Neural cell (in vitro differentiated cells): ENCODE measurements at regions not wholly inside any gene's neighbourhood (a gene's known extent, or its start where the extent isn't known, plus 50 kb on each side); places are given as distances from the start of the nearest gene placed in this dataset.

Experiments
- H2AFZ ChIP-seq: fragments of 200-600, 300-800 bp; sonication (generic), shearing (Covaris generic); 2 replicates; pipeline ENCODE4 v1.6.0; 2014; ENCODE audit warnings: low read depth, mild to moderate bottlenecking, antibody characterized with exemption, low read length, moderate library complexity
- H3F3A ChIP-seq: fragments of 200-600 bp; shearing (Covaris generic); 2 replicates; pipeline ENCODE4 v1.6.1; 2016; ENCODE audit warnings: mild to moderate bottlenecking, moderate library complexity, mixed read lengths, antibody characterized with exemption, low read length; ENCODE audit not compliant: insufficient read depth, poor library complexity, severe bottlenecking
- H3K27ac ChIP-seq: fragments of 200-600, 300-800 bp; sonication (generic), shearing (Covaris generic); 2 replicates; pipeline ENCODE4 v1.5.1; 2014; ENCODE audit warnings: mild to moderate bottlenecking, low read length, moderate library complexity
- H3K27me3 ChIP-seq: fragments of 300-800, 200-600 bp; sonication (generic), shearing (Covaris generic); 2 replicates; pipeline ENCODE4 v1.6.0; 2014; ENCODE audit warnings: mild to moderate bottlenecking, low read depth, low read length, moderate library complexity; ENCODE audit not compliant: insufficient read depth
- H3K36me3 ChIP-seq: fragments of 300-800, 200-600 bp; sonication (generic), shearing (Covaris generic); 2 replicates; pipeline ENCODE4 v1.5.1; 2014; ENCODE audit warnings: mild to moderate bottlenecking, antibody characterized with exemption, low read length, moderate library complexity; ENCODE audit not compliant: insufficient read depth
- H3K4me2 ChIP-seq: fragments of 300-800, 200-600 bp; sonication (generic), shearing (Covaris generic); 2 replicates; pipeline ENCODE4 v1.6.0; 2014; ENCODE audit warnings: mild to moderate bottlenecking, low read length
- H3K4me3 ChIP-seq: fragments of 300-800, 200-600 bp; sonication (generic), shearing (Covaris generic); 2 replicates; pipeline ENCODE4 v1.5.1; 2014; ENCODE audit warnings: mild to moderate bottlenecking, low read length, moderate library complexity
- H3K79me2 ChIP-seq: fragments of 200-600 bp; shearing (Covaris generic); replicated peaks from 2 replicates; pipeline ENCODE4 v1.6.0; 2014; ENCODE audit warnings: mild to moderate bottlenecking, low read length, moderate library complexity; ENCODE audit not compliant: insufficient read depth
- H3K9ac ChIP-seq: fragments of 300-800, 200-600 bp; sonication (generic), shearing (Covaris generic); 2 replicates; pipeline ENCODE4 v1.6.1; 2016; ENCODE audit warnings: mild to moderate bottlenecking, low read length, mixed read lengths
- H3K9me2 ChIP-seq: fragments of 200-600 bp; shearing (Covaris generic); 2 replicates; pipeline ENCODE4 v1.6.1; 2016; ENCODE audit warnings: mild to moderate bottlenecking, low read length, mixed read lengths; ENCODE audit not compliant: insufficient read depth
- H3K9me3 ChIP-seq: fragments of 200-600, 300-800 bp; sonication (generic), shearing (Covaris generic); 2 replicates; pipeline ENCODE4 v1.6.1; 2016; ENCODE audit warnings: mild to moderate bottlenecking, mixed run types, low read length, moderate library complexity, mixed read lengths
- H4K20me1 ChIP-seq: fragments of 200-600 bp; shearing (Covaris generic); 2 replicates; pipeline ENCODE4 v1.6.1; 2016; ENCODE audit warnings: mild to moderate bottlenecking, mixed run types; ENCODE audit not compliant: insufficient read depth
- EP300 ChIP-seq: fragments of 450-650 bp; conservative IDR thresholded peaks from 2 replicates; pipeline ENCODE4 v1.6.1; 2014; ENCODE audit warnings: antibody characterized with exemption, mild to moderate bottlenecking, moderate library complexity; ENCODE audit not compliant: poor library complexity, severe bottlenecking
- EZH2 ChIP-seq: fragments of 200-600, 300-800 bp; shearing (Covaris generic), sonication (generic); IDR thresholded peaks from 2 replicates; pipeline ENCODE4 v1.6.1; 2014; ENCODE audit warnings: antibody characterized with exemption, low read length, borderline replicate concordance, mild to moderate bottlenecking; ENCODE audit not compliant: insufficient read depth, poor library complexity, severe bottlenecking
- MXI1 ChIP-seq: fragments of 450-650 bp; conservative IDR thresholded peaks from 2 replicates; pipeline ENCODE4 v1.6.1; 2014; ENCODE audit warnings: antibody characterized with exemption, mild to moderate bottlenecking; ENCODE audit not compliant: poor library complexity, severe bottlenecking
- POLR2AphosphoS5 ChIP-seq: IDR thresholded peaks from 2 replicates; pipeline ENCODE4 v1.6.1; 2012
- RAD21 ChIP-seq: fragments of 450-650 bp; conservative IDR thresholded peaks from 2 replicates; pipeline ENCODE4 v1.6.1; 2014; ENCODE audit warnings: antibody characterized with exemption, mild to moderate bottlenecking, moderate library complexity
- REST ChIP-seq: IDR thresholded peaks from 2 replicates; pipeline ENCODE4 v1.6.1; 2012; ENCODE audit warnings: borderline replicate concordance
- SMC3 ChIP-seq: fragments of 450-650 bp; conservative IDR thresholded peaks from 2 replicates; pipeline ENCODE4 v1.6.1; 2014; ENCODE audit warnings: antibody characterized with exemption, mild to moderate bottlenecking, moderate library complexity; ENCODE audit not compliant: poor library complexity
- TAF1 ChIP-seq: IDR thresholded peaks from 2 replicates; pipeline ENCODE4 v1.6.1; 2012; ENCODE audit warnings: low read depth
- TF ChIP-seq, protein P1 (sequence below): fragments of 450-650 bp; IDR thresholded peaks from 2 replicates; pipeline ENCODE4 v1.5.1; 2014; ENCODE audit warnings: antibody characterized with exemption, mild to moderate bottlenecking, moderate library complexity; ENCODE audit not compliant: poor library complexity, severe bottlenecking

DNA sequence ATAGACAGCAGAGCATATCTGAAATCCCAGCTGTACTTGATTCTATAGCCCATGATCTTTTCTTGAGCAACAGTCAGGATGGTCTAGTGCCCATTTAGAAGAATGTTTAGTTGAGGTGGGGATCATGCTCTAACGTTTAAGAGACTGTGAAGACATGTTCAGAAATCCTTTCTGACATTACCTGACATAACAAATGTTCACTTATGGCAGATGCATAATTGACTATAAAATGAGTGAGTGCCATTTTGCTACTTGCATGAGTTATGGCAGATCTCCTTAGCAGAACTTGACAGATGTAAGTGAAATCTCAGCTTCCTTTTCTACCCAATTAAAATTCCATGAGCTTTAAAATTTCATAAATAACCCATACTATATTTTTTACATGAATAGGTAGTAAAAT is 209.5 kb upstream of the MMADHC start:
- no peaks in the 10 kb centered on the region for H3K79me2 ChIP-seq

DNA sequence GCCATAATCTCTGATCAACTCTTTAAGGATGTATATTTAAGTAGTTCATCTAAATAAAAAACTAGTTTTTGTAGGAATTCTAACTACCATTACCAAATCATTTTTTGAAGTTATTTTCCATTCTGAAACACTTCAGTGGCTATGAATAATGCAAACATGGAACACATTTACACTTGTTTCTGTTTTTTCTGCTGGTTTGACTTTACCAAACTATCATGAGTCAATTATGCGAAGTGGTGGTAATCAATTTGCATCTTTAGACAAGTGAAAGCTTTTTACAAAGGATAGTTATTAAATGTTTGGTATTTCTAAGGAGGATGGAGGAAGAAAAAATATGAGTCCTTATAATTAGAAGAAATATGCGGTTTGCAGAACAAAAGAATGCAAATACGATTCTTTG is 202.0 kb upstream of the MMADHC start:
- Histone ChIP-seq H3K79me2 (no peaks in the 10 kb centered on the region), H3K9ac (no peak overlapping the region), H3K4me2 (no peak overlapping the region), H4K20me1 (no peaks in the 10 kb centered on the region), H3K9me2 (no peaks in the 10 kb centered on the region), H3F3A (no peaks in the 10 kb centered on the region), H3K9me3 (no peaks in the 10 kb centered on the region), H2AFZ (no peak overlapping the region), H3K27ac (no peak overlapping the region), H3K36me3 (no peaks in the 10 kb centered on the region), H3K27me3 (no peaks in the 10 kb centered on the region), H3K4me3 (no peak overlapping the region)
- no peak for TF ChIP-seq REST

More for the DNA sequence above, 209.5 kb upstream of the MMADHC start:
- Histone ChIP-seq H3K4me3 (no peak overlapping the region), H3K4me2 (no peak overlapping the region), H3F3A (no peaks in the 10 kb centered on the region), H3K27ac (no peak overlapping the region), H3K27me3 (no peaks in the 10 kb centered on the region), H4K20me1 (no peaks in the 10 kb centered on the region), H3K9ac (no peak overlapping the region), H3K36me3 (no peaks in the 10 kb centered on the region), H3K9me2 (no peaks in the 10 kb centered on the region), H3K9me3 (no peaks in the 10 kb centered on the region), H2AFZ (no peak overlapping the region)
- TF ChIP-seq EP300 (peak; percentile 96), EZH2 (no peak), SMC3 (no peak), POLR2AphosphoS5 (peak; percentile 81), TAF1 (no peak)
- TF ChIP-seq, protein P1, sequence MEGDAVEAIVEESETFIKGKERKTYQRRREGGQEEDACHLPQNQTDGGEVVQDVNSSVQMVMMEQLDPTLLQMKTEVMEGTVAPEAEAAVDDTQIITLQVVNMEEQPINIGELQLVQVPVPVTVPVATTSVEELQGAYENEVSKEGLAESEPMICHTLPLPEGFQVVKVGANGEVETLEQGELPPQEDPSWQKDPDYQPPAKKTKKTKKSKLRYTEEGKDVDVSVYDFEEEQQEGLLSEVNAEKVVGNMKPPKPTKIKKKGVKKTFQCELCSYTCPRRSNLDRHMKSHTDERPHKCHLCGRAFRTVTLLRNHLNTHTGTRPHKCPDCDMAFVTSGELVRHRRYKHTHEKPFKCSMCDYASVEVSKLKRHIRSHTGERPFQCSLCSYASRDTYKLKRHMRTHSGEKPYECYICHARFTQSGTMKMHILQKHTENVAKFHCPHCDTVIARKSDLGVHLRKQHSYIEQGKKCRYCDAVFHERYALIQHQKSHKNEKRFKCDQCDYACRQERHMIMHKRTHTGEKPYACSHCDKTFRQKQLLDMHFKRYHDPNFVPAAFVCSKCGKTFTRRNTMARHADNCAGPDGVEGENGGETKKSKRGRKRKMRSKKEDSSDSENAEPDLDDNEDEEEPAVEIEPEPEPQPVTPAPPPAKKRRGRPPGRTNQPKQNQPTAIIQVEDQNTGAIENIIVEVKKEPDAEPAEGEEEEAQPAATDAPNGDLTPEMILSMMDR = no peak

GRCh38 chr2:149787206-149787605 is 199.6 kb upstream of the MMADHC start:
- no peaks in the 10 kb centered on the region for H3K27me3 ChIP-seq
- H3K9ac ChIP-seq = no peak overlapping the region
- no peak overlapping the region for H3K4me3 ChIP-seq
- no peaks in the 10 kb centered on the region for H3K9me2 ChIP-seq
- no peaks in the 10 kb centered on the region for H3F3A ChIP-seq
- H3K36me3 ChIP-seq = no peaks in the 10 kb centered on the region
- H3K4me2 ChIP-seq = no peak overlapping the region
- no peaks in the 10 kb centered on the region for H4K20me1 ChIP-seq
- H2AFZ ChIP-seq = no peak overlapping the region
- no peak overlapping the region for H3K27ac ChIP-seq
- TF ChIP-seq, protein P1 = no peak
- TF ChIP-seq EP300 (no peak), RAD21 (no peak), REST (no peak), TAF1 (no peak), POLR2AphosphoS5 (no peak), SMC3 (no peak), EZH2 (no peak), MXI1 (no peak)
- no peaks in the 10 kb centered on the region for H3K9me3 ChIP-seq
- H3K79me2 ChIP-seq = no peaks in the 10 kb centered on the region
